GM13976 (cell line): ENCODE measurements at regions not wholly inside any gene's neighbourhood (a gene's known extent, or its start where the extent isn't known, plus 50 kb on each side); places are given as distances from the start of the nearest gene placed in this dataset.
"Not testable (repeated sequence)": the region's sequence is repeated elsewhere in the genome, so short reads cannot be mapped to it uniquely, and the experiment has no call there.

Source experiments
- DNase-seq: peaks from one replicate; pipeline ENCODE4 v3.0.0; 2012; ENCODE audit warnings: low spot score
- in situ Hi-C: fragments of 300-500 bp; cut with MboI; formaldehyde crosslinking; loops from one replicate; pipeline ENCODE4 v1.12.0; 2022; ENCODE audit warnings: low sequenced_read_pairs, mixed read lengths, inconsistent platforms; ENCODE audit not compliant: unreplicated experiment
- TF ChIP-seq, protein P1 (sequence below): IDR thresholded peaks from 2 replicates; pipeline ENCODE4 v1.5.1; 2012; ENCODE audit warnings: borderline replicate concordance, mild to moderate bottlenecking; ENCODE audit not compliant: insufficient read depth; ENCODE audit errors: extremely low read depth, missing control alignments, control extremely low read depth

DNA sequence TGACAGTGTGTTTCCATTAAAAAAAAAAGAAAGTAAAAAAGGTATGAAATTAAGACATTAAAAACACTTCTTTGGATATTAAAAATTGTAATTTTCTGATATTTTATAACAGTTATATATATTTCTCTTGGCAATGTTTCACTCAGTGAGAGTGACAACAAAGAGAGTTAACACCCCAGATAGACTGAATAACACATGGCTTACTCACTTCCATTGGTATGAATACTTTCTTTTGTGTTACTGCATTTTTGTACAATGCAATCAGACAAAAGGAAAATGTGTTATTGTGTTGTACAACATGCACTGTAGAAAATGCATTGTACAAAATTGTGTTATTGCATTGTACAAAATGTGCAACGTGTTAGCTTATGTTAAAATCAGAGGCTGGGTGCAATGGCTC, 676.6 kb upstream of the AMELY start:
- DNase-seq, in situ Hi-C loops: not testable (repeated sequence)

- DNase-seq, result no peak
- TF ChIP-seq, protein P1, sequence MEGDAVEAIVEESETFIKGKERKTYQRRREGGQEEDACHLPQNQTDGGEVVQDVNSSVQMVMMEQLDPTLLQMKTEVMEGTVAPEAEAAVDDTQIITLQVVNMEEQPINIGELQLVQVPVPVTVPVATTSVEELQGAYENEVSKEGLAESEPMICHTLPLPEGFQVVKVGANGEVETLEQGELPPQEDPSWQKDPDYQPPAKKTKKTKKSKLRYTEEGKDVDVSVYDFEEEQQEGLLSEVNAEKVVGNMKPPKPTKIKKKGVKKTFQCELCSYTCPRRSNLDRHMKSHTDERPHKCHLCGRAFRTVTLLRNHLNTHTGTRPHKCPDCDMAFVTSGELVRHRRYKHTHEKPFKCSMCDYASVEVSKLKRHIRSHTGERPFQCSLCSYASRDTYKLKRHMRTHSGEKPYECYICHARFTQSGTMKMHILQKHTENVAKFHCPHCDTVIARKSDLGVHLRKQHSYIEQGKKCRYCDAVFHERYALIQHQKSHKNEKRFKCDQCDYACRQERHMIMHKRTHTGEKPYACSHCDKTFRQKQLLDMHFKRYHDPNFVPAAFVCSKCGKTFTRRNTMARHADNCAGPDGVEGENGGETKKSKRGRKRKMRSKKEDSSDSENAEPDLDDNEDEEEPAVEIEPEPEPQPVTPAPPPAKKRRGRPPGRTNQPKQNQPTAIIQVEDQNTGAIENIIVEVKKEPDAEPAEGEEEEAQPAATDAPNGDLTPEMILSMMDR, result no peak
- in situ Hi-C loops, result no loop called here
Observed at GRCh38 chrY:7562541-7562940, 651.0 kb upstream of the AMELY start.

GRCh38 chrY:7557675-7558074, 646.1 kb upstream of the AMELY start:
- DNase-seq, result peak; percentile 3
- in situ Hi-C loops, result no loop called here

GRCh38 chrY:7555006-7555405, 643.5 kb upstream of the AMELY start:
- DNase-seq, result no peak
- TF ChIP-seq, protein P1, result no peak
- in situ Hi-C loops, result no loop called here

More at GRCh38 chrY:7557675-7558074, 646.1 kb upstream of the AMELY start:
- TF ChIP-seq, protein P1, result no peak

GRCh38 chrY:7545060-7545459, 633.5 kb upstream of the AMELY start:
- TF ChIP-seq, protein P1, result no peak
- no peak for DNase-seq
- in situ Hi-C loops, result no loop called here

DNA sequence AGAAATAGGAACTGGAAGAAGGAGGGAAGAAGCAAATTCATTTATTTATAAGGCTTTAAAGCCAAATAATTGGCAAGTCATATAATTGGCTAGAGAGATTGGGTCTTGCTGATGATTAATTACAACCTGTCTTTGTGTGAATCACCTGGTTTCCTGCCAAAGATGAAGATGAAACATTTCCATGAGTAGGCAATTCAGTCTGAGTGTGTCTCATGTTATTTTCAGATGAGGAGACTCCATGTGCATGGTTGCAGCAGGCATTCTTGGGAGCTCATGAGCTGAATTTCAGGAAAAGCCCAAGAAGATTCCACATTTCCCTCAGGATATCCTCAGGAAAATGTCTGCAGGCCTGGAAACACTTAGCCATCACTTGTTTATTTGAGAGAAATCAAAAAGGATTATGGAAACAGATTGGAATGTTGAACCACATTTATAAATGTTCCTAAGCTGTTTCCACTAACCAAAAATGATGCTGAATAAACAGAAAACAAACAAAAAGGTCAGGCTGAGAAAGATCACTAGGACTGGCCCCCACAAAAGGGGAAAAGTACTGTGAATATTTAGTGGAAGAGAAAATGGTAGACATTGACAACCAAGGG, 632.7 kb upstream of the AMELY start:
- in situ Hi-C loops, result no loop called here
- DNase-seq, result no peak
- TF ChIP-seq, protein P1, result no peak

DNA sequence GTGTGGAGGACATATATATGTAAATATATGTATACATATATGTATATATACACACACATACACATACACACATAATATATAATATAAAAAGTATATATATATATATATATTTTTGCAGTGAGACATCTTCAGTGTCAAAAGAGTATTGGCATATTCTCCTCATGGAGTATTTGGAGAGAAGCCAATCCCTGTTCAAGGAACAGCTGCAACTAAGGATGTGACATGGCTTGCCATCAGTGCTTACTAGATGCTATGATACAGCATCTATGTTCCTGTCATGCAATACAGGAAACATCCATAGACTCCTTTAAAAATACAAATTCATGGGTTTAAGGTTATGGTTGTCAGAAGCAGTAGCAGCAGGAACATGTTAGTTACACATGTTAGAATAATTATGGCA, 632.0 kb upstream of the AMELY start:
- TF ChIP-seq, protein P1, result no peak
- DNase-seq, result no peak
- in situ Hi-C loops, result no loop called here
